Skeletal muscle tissue (tissue), 3 donors: ENCODE measurements at regions not wholly inside any gene's neighbourhood (a gene's known extent, or its start where the extent isn't known, plus 50 kb on each side); places are given as distances from the start of the nearest gene placed in this dataset.
"Not testable (repeated sequence)": the region's sequence is repeated elsewhere in the genome, so short reads cannot be mapped to it uniquely, and the experiment has no call there.

Experiments used
- H3K27ac ChIP-seq: one replicate; pipeline ENCODE4 v1.7.0; 2013; ENCODE audit warnings: mild to moderate bottlenecking, low read depth, low read length, inconsistent platforms
- H3K27me3 ChIP-seq, 3 donors: one replicate each; pipeline ENCODE4 v1.7.0; 2013; ENCODE audit warnings: low read length in 3 of 3; ENCODE audit not compliant: control insufficient read depth in 3 of 3, insufficient read depth in 3 of 3
- H3K36me3 ChIP-seq, 3 donors: one replicate each; pipeline ENCODE4 v1.7.0; 2013; ENCODE audit warnings: low read length in 3 of 3; ENCODE audit not compliant: control insufficient read depth in 3 of 3, insufficient read depth in 3 of 3
- H3K4me1 ChIP-seq, 3 donors: one replicate each; pipeline ENCODE4 v1.7.0; 2013; ENCODE audit warnings: low read length in 3 of 3, mild to moderate bottlenecking in 3 of 3; ENCODE audit not compliant: control insufficient read depth in 3 of 3, insufficient read depth in 3 of 3
- H3K4me3 ChIP-seq, 3 donors: one replicate each; pipeline ENCODE4 v1.7.0; 2013; ENCODE audit warnings: low read length in 3 of 3
- H3K9ac ChIP-seq, 3 donors: one replicate each; pipeline ENCODE4 v1.7.0; 2013; ENCODE audit warnings: low read length in 3 of 3, mild to moderate bottlenecking in 3 of 3, moderate library complexity in 2 of 3, low read depth in 1 of 3
- H3K9me3 ChIP-seq, 3 donors: one replicate each; pipeline ENCODE4 v1.7.0; 2013; ENCODE audit warnings: low read length in 3 of 3; ENCODE audit not compliant: control insufficient read depth in 3 of 3
- donor health status: Osteomylitis.

- no peak overlapping the region for H3K9ac ChIP-seq
- H3K27me3 ChIP-seq, result peaks cover 0 to 2% (median 0%) of the 10 kb centered on the region in 3 donors
- no peaks in the 10 kb centered on the region for H3K4me1 ChIP-seq
- H3K4me3 ChIP-seq, result no peak overlapping the region
- no peak overlapping the region for H3K27ac ChIP-seq
- no peaks in the 10 kb centered on the region for H3K9me3 ChIP-seq
- no peaks in the 10 kb centered on the region for H3K36me3 ChIP-seq
Measured at GRCh38 chr15:96462768-96463750, 132.6 kb downstream of the NR2F2 start.

- Histone ChIP-seq H3K4me1 (no peaks in the 10 kb centered on the region), H3K27me3 (peaks cover 6 to 14% (median 7%) of the 10 kb centered on the region in 3 donors), H3K27ac (no peak overlapping the region)
Measured at GRCh38 chr15:96466389-96466947, 136.0 kb downstream of the NR2F2 start.

DNA sequence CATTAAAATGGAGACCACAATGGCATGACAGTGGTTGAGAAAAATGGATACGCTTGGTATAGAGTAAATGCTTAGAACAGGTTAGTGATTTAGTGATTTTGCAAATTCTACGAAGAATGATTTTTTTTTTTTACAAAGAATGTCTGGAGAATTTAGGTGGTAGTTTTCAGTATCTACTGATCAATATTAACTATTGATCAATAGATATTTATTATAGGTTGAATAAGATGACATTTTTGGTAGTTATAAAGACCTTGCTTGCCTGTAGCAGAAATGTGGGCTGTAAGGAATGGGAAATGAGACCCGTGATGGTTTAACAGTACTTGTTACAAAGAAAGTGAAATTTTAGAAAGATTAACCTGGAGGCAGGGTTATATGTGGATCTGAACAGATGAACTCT lies 137.5 kb downstream of the NR2F2 start:
- no peak overlapping the region for H3K9ac ChIP-seq
- no peak overlapping the region for H3K4me3 ChIP-seq
- no peaks in the 10 kb centered on the region for H3K9me3 ChIP-seq
- H3K27ac ChIP-seq, result no peak overlapping the region
- no peaks in the 10 kb centered on the region for H3K4me1 ChIP-seq
- H3K36me3 ChIP-seq, result no peaks in the 10 kb centered on the region
- peaks cover 6 to 15% (median 7%) of the 10 kb centered on the region in 3 donors for H3K27me3 ChIP-seq

More at GRCh38 chr15:96466389-96466947, 136.0 kb downstream of the NR2F2 start:
- H3K9ac ChIP-seq, result no peak overlapping the region
- no peak overlapping the region for H3K4me3 ChIP-seq
- H3K36me3 ChIP-seq, result no peaks in the 10 kb centered on the region
- no peaks in the 10 kb centered on the region for H3K9me3 ChIP-seq

DNA sequence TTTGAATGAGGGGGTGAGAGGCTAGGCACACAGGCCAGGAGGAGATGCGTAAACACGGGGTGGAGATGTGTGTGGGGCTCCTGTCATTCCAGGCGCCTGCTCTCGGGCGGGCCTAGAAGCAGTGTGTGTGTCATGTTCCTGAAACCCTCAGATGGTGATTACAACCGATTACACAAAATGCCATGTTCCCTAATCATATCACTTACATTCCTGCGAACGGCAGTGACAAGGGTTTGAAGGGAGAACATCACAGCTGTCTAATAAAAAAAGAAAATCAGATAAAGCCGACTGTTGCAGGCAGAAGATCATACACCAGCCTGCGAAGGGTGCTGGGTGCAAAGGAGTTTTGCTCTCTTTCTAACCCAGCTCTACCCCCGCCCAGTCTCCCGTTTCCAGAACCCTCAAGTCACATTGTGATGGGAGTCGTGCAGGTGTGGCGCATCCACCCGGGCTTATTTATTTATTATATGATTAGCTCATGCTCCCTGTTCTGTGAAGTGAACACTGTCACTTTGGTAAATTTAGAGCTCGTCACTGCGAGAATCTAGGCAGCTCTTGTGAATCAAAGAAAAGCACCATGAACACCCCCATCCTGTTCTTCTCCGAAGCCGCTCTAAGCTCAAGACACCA lies 140.3 kb downstream of the NR2F2 start:
- Histone ChIP-seq H3K36me3 (no peaks in the 10 kb centered on the region), H3K27me3 (peaks cover 6 to 13% (median 7%) of the 10 kb centered on the region in 3 donors), H3K4me3 (no peak overlapping the region), H3K9me3 (no peaks in the 10 kb centered on the region), H3K27ac (no peak overlapping the region), H3K4me1 (no peaks in the 10 kb centered on the region), H3K9ac (no peak overlapping the region)

GRCh38 chr15:96472681-96473080 lies 142.2 kb downstream of the NR2F2 start:
- no peak overlapping the region for H3K27ac ChIP-seq
- H3K4me3 ChIP-seq, result no peak overlapping the region
- H3K36me3 ChIP-seq, result no peaks in the 10 kb centered on the region
- H3K9me3 ChIP-seq, result no peaks in the 10 kb centered on the region
- no peaks in the 10 kb centered on the region for H3K4me1 ChIP-seq
- H3K27me3 ChIP-seq, result peaks cover 6 to 13% (median 7%) of the 10 kb centered on the region in 3 donors
- no peak overlapping the region for H3K9ac ChIP-seq

DNA sequence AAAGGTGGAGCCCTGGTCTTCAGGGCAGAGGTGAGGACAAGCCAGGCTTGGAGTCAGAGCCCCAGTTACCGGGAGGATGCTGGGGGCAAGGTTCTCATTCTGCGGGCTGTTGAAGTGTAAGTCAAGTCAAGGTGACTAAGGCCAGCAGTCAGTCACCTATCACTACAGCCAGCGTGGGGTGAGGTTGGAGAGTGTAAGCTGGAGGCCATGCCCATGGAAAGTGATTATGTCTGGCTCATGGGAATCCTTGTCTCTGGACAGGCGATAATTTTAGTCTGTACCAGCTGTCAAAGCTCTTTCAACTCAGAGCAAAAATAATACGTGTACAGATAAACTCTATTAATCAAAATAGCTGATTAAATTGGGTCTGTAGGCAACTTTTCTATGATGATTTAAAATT lies 143.1 kb downstream of the NR2F2 start:
- Histone ChIP-seq H3K9me3 (no peaks in the 10 kb centered on the region), H3K36me3 (no peaks in the 10 kb centered on the region), H3K27me3 (peaks cover 6 to 13% (median 7%) of the 10 kb centered on the region in 3 donors), H3K4me3 (no peak overlapping the region), H3K9ac (no peak overlapping the region), H3K4me1 (no peaks in the 10 kb centered on the region), H3K27ac (no peak overlapping the region)

GRCh38 chr15:96474231-96474664 lies 143.7 kb downstream of the NR2F2 start:
- H3K9me3 ChIP-seq, result no peaks in the 10 kb centered on the region
- H3K4me1 ChIP-seq, result no peaks in the 10 kb centered on the region
- H3K9ac ChIP-seq, result no peak overlapping the region
- no peak overlapping the region for H3K4me3 ChIP-seq
- H3K27ac ChIP-seq, result no peak overlapping the region
- peaks cover 6 to 13% (median 7%) of the 10 kb centered on the region in 3 donors for H3K27me3 ChIP-seq
- H3K36me3 ChIP-seq, result no peaks in the 10 kb centered on the region

GRCh38 chr15:96477227-96477626 lies 146.7 kb downstream of the NR2F2 start:
- no peak overlapping the region for H3K4me3 ChIP-seq
- H3K9me3 ChIP-seq, result no peaks in the 10 kb centered on the region
- H3K27ac ChIP-seq, result no peak overlapping the region
- no peak overlapping the region for H3K9ac ChIP-seq
- no peaks in the 10 kb centered on the region for H3K27me3 ChIP-seq
- H3K4me1 ChIP-seq, result no peaks in the 10 kb centered on the region
- H3K36me3 ChIP-seq, result no peaks in the 10 kb centered on the region

DNA sequence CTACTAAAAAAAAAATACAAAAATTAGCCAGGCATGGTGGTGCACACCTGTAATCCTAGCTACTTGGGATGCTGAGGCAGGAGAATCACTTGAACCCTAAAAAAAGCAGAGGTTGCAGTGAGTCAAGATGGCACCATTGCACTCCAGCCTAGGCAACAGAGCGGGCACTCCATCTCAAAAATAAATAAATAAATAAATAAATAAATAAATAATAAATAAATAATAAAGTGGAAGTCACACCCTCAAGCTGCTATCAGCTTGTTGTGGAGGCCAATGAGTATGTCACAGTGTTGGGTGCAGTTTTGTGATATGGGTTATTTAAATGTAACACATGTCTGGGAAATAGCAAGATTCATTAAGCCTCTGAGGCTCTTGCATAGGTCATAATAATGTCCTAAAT lies 153.9 kb downstream of the NR2F2 start:
- H3K4me1 ChIP-seq, H3K9me3 ChIP-seq, H3K9ac ChIP-seq, H3K27me3 ChIP-seq, H3K27ac ChIP-seq, H3K36me3 ChIP-seq, H3K4me3 ChIP-seq: not testable (repeated sequence)

GRCh38 chr15:96484830-96485229 lies 154.3 kb downstream of the NR2F2 start:
- Histone ChIP-seq H3K9ac (no peak overlapping the region), H3K4me3 (no peak overlapping the region), H3K36me3 (no peaks in the 10 kb centered on the region)

More at GRCh38 chr15:96484830-96485229, 154.3 kb downstream of the NR2F2 start:
- H3K4me1 ChIP-seq, result no peaks in the 10 kb centered on the region
- no peak overlapping the region for H3K27ac ChIP-seq
- H3K9me3 ChIP-seq, result no peaks in the 10 kb centered on the region
- peaks cover 2 to 8% (median 6%) of the 10 kb centered on the region in 3 donors for H3K27me3 ChIP-seq
